ENCODE measurements at regions not wholly inside any gene's neighbourhood (a gene's known extent, or its start where the extent isn't known, plus 50 kb on each side); places are given as distances from the start of the nearest gene placed in this dataset.

GRCh38 chr6:84596488-84596887, 167.9 kb downstream of the TBX18 start:
- Histone ChIP-seq H3K9ac (replicated peaks; ENCODE audit: extremely low read depth, insufficient read depth, low read length) (no peak overlapping the region), H3K27ac (ENCODE audit: insufficient read depth, low read depth, low read length) (no peak overlapping the region), H3K9me3 (replicated peaks; ENCODE audit: control insufficient read depth, insufficient read depth, low read length) (no peaks in the 10 kb centered on the region), H4K20me1 (replicated peaks; ENCODE audit: control insufficient read depth, extremely low read depth, insufficient read depth, low read length) (no peaks in the 10 kb centered on the region), H3K79me2 (ENCODE audit: control insufficient read depth, insufficient read depth, low read length) (no peaks in the 10 kb centered on the region), H3K4me3 (replicated peaks in 1 of 3; ENCODE audit: insufficient read depth in 1 of 3, low read depth in 1 of 3, low read length in 3 of 3) (no peak overlapping the region), H3K4me1 (ENCODE audit: control insufficient read depth, extremely low read depth, insufficient read depth, low read length) (peaks cover 8% of the 10 kb centered on the region), H3K36me3 (ENCODE audit: control insufficient read depth in 2 of 2, extremely low read depth in 1 of 2, insufficient read depth in 2 of 2, low read length in 2 of 2) (no peaks in the 10 kb centered on the region), H3K9me1 (replicated peaks; ENCODE audit: control insufficient read depth, extremely low read depth, insufficient read depth, low read length) (no peaks in the 10 kb centered on the region), H3K4me2 (ENCODE audit: insufficient read depth, low read length) (no peak overlapping the region), H3K27me3 (ENCODE audit: control insufficient read depth in 2 of 2, insufficient read depth in 2 of 2, low read length in 2 of 2) (no peaks in the 10 kb centered on the region), H2AFZ (ENCODE audit: low read depth, low read length) (no peak overlapping the region)
- BruUV-seq (replicated peaks) = no TSS peak
- dilution Hi-C loops (cut with MboI; ENCODE audit: extremely low pct_ligation_motif_present, low sequenced_read_pairs) (no loop called here), intact Hi-C loops (cut with micrococcal nuclease) (no loop called here)
- ChIA-PET CTCF (interaction anchor here (1.1 kb wide), 1 partner anchor 174 kb away, joined by 3 read pairs; no protein-coding TSS in a partner anchor), POLR2A (no interaction called here)
- TF ChIP-seq EZH2 (IDR thresholded peaks at IDR 0.05; ENCODE audit: borderline replicate concordance, low read depth, low read length, severe bottlenecking) (no peak), FOS (IDR thresholded peaks at IDR 0.05; ENCODE audit: borderline replicate concordance, insufficient read depth, low read length) (no peak), GATA2 (IDR thresholded peaks at IDR 0.05; ENCODE audit: insufficient read depth, insufficient read length, low read depth, low read length) (no peak), POLR2AphosphoS5 (IDR thresholded peaks at IDR 0.05; ENCODE audit: insufficient read depth, low read depth, low read length) (no peak), MAX (IDR thresholded peaks at IDR 0.05; ENCODE audit: insufficient read depth, insufficient read length) (no peak), MYC (IDR thresholded peaks at IDR 0.05; ENCODE audit: low read depth, low read length) (no peak), POLR2A (IDR thresholded peaks at IDR 0.05; ENCODE audit: low read depth, low read length) (no peak), CTCF (IDR thresholded peaks at IDR 0.05; ENCODE audit: extremely low read depth in 1 of 2, insufficient read depth in 1 of 2, low read depth in 1 of 2, low read length in 2 of 2) (no peak), JUN (IDR thresholded peaks at IDR 0.05; ENCODE audit: borderline replicate concordance, insufficient read depth, insufficient read length, low read depth) (no peak)
- no peak for DNase-seq (ENCODE audit: low read depth, low spot score)
- FAIRE-seq = no peak
